Ishikawa (cell line): ENCODE measurements at regions not wholly inside any gene's neighbourhood (a gene's known extent, or its start where the extent isn't known, plus 50 kb on each side); places are given as distances from the start of the nearest gene placed in this dataset.

ENCODE experiments used
- CEBPB ChIP-seq: IDR thresholded peaks from 2 replicates; pipeline ENCODE4 v1.6.1; 2012
- CREB1 ChIP-seq: IDR thresholded peaks from 2 replicates; pipeline ENCODE4 v1.6.1; 2012; ENCODE audit warnings: low read depth
- EGR1 ChIP-seq: IDR thresholded peaks from 2 replicates; pipeline ENCODE4 v1.6.1; 2012
- EP300 ChIP-seq: IDR thresholded peaks from 2 replicates; pipeline ENCODE4 v1.6.1; 2012; ENCODE audit warnings: borderline replicate concordance
- FOXM1 ChIP-seq: IDR thresholded peaks from 2 replicates; pipeline ENCODE4 v1.6.1; 2012; ENCODE audit warnings: low read depth, borderline replicate concordance
- NFIC ChIP-seq: IDR thresholded peaks from 2 replicates; pipeline ENCODE4 v1.6.1; 2012
- RAD21 ChIP-seq: IDR thresholded peaks from 2 replicates; pipeline ENCODE4 v1.6.1; 2012; ENCODE audit warnings: low read depth
- TAF1 ChIP-seq: IDR thresholded peaks from 2 replicates; pipeline ENCODE4 v1.6.1; 2012; ENCODE audit warnings: low read depth, mild to moderate bottlenecking
- TCF12 ChIP-seq: IDR thresholded peaks from 2 replicates; pipeline ENCODE4 v1.6.1; 2012; ENCODE audit warnings: low read depth
- TEAD4 ChIP-seq: IDR thresholded peaks from 2 replicates; pipeline ENCODE4 v1.6.1; 2012
- YY1 ChIP-seq: IDR thresholded peaks from 2 replicates; pipeline ENCODE4 v1.6.1; 2012; ENCODE audit warnings: low read depth
- TF ChIP-seq, protein P1 (sequence below): IDR thresholded peaks from 2 replicates; pipeline ENCODE4 v1.6.1; 2012
- TF ChIP-seq, protein P2 (sequence below): IDR thresholded peaks from 2 replicates; pipeline ENCODE4 v1.6.1; 2012
- TF ChIP-seq, protein P3 (sequence below): IDR thresholded peaks from 2 replicates; pipeline ENCODE4 v1.6.1; 2012; ENCODE audit warnings: low read depth, mild to moderate bottlenecking

DNA sequence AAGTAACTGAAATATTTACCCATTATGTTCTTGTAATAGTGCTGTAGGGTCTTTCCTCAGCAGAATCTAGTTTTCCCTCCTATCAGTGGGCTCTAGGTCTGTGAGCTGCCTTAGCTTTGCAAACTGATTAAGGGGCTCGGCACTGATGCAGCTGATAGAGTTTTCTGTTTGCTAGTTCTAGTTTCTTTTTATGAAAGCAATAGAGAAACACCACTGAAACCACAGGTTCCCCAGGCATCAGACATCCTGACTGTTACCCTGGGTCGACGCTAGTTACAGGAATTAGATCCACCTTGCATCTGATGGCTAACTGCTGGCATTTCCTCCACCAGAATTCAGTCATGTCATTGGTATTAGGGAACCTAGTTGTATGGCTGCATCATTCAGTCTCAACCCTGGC is 225.0 kb upstream of the VCX start:
- TF ChIP-seq YY1 (no peak), CREB1 (no peak), RAD21 (no peak), FOXM1 (no peak), TAF1 (no peak), TCF12 (no peak), EGR1 (no peak), TEAD4 (no peak), EP300 (no peak), NFIC (no peak), CEBPB (no peak)
- TF ChIP-seq, protein P1, sequence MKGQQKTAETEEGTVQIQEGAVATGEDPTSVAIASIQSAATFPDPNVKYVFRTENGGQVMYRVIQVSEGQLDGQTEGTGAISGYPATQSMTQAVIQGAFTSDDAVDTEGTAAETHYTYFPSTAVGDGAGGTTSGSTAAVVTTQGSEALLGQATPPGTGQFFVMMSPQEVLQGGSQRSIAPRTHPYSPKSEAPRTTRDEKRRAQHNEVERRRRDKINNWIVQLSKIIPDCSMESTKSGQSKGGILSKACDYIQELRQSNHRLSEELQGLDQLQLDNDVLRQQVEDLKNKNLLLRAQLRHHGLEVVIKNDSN, result no peak
- TF ChIP-seq, protein P2, sequence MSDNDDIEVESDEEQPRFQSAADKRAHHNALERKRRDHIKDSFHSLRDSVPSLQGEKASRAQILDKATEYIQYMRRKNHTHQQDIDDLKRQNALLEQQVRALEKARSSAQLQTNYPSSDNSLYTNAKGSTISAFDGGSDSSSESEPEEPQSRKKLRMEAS, result no peak
- TF ChIP-seq, protein P3, sequence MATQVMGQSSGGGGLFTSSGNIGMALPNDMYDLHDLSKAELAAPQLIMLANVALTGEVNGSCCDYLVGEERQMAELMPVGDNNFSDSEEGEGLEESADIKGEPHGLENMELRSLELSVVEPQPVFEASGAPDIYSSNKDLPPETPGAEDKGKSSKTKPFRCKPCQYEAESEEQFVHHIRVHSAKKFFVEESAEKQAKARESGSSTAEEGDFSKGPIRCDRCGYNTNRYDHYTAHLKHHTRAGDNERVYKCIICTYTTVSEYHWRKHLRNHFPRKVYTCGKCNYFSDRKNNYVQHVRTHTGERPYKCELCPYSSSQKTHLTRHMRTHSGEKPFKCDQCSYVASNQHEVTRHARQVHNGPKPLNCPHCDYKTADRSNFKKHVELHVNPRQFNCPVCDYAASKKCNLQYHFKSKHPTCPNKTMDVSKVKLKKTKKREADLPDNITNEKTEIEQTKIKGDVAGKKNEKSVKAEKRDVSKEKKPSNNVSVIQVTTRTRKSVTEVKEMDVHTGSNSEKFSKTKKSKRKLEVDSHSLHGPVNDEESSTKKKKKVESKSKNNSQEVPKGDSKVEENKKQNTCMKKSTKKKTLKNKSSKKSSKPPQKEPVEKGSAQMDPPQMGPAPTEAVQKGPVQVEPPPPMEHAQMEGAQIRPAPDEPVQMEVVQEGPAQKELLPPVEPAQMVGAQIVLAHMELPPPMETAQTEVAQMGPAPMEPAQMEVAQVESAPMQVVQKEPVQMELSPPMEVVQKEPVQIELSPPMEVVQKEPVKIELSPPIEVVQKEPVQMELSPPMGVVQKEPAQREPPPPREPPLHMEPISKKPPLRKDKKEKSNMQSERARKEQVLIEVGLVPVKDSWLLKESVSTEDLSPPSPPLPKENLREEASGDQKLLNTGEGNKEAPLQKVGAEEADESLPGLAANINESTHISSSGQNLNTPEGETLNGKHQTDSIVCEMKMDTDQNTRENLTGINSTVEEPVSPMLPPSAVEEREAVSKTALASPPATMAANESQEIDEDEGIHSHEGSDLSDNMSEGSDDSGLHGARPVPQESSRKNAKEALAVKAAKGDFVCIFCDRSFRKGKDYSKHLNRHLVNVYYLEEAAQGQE, result no peak
